GM20000 (cell line): ENCODE measurements at regions not wholly inside any gene's neighbourhood (a gene's known extent, or its start where the extent isn't known, plus 50 kb on each side); places are given as distances from the start of the nearest gene placed in this dataset.

Source experiments
- DNase-seq: peaks from one replicate; pipeline ENCODE4 v3.0.0; 2012; ENCODE audit warnings: low spot score
- TF ChIP-seq, protein P1 (sequence below): IDR thresholded peaks from 2 replicates; pipeline ENCODE4 v1.5.1; 2012; ENCODE audit warnings: mild to moderate bottlenecking, control low read depth; ENCODE audit errors: extremely low read depth, missing control alignments

DNA sequence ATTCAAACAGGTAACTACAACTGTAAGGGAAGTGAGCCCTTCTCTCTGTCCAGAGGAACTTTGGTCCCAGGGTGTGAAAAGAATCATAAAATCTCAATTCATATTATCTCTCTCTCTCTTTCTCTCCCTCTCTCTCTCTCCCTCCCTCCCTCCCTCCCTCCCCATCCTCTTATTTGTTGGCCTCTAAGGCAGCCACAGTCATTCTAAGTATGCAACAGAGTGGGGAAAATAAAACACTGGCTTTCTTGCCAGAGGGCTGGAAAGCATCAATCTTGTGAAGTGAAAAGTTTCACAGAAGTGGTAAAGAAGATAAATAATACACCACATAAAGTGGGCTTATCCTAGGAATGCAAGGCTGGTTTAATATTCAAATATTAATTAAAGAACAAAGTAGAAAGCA lies 95.6 kb upstream of the KCNH7 start:
- DNase-seq: no peak
- TF ChIP-seq, protein P1, sequence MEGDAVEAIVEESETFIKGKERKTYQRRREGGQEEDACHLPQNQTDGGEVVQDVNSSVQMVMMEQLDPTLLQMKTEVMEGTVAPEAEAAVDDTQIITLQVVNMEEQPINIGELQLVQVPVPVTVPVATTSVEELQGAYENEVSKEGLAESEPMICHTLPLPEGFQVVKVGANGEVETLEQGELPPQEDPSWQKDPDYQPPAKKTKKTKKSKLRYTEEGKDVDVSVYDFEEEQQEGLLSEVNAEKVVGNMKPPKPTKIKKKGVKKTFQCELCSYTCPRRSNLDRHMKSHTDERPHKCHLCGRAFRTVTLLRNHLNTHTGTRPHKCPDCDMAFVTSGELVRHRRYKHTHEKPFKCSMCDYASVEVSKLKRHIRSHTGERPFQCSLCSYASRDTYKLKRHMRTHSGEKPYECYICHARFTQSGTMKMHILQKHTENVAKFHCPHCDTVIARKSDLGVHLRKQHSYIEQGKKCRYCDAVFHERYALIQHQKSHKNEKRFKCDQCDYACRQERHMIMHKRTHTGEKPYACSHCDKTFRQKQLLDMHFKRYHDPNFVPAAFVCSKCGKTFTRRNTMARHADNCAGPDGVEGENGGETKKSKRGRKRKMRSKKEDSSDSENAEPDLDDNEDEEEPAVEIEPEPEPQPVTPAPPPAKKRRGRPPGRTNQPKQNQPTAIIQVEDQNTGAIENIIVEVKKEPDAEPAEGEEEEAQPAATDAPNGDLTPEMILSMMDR: no peak

DNA sequence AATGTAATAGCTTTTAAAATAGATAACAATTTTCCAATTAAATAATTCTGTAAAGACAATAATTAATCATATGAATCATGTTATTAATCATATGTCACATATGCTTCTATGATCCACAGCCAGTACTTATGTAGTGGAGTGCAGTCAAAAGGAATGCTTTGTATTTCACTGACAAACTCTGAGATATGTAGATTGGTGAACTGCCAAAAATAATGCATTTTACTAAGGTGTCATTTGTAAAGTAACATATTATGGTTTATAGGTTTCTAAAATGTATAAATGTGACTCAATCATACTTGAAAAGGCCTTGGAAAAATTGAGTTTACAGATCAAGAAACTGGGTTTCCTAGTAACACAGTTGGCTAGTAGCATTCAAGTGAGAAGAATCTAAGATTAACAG lies 93.8 kb upstream of the KCNH7 start:
- TF ChIP-seq, protein P1: no peak
- DNase-seq: no peak

DNA sequence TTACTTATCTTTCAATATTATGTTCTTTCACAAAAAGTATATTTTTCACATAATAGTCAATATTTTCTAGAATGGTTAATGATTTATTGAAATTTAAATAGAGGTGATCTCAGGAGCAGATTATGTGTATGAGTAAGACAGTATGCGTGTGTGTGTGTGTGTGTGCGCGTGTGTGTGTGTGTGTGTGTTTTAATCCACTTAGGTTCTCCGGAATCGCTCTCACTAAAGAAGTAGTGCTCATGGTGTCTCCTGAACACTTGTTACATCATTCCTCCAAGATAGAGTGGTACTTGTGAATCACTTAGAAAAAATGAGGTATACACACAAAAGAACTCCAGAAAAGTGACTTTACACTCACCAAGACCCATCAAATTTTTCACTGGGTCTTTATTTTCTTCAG lies 91.0 kb upstream of the KCNH7 start:
- DNase-seq: no peak
- TF ChIP-seq, protein P1: no peak

DNA sequence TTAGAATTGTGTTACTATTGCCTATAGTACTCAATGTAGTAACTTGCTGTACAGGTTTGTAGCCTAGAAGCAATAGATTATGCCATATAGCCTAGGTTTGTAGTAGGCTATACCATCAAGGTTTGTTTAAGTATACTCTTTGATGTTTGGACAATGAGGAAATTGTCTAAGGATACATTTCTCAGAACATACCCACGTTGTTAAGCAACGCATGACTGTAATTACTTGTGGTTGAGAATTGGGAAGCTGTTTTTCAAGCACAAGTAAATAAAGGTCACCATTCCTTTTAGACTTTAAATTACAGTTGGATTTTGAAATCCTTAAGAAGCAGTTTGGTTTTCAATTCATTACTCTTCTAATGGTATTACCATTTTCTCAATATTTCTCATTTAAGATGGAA lies 89.8 kb upstream of the KCNH7 start:
- no peak for DNase-seq
- TF ChIP-seq, protein P1: no peak

DNA sequence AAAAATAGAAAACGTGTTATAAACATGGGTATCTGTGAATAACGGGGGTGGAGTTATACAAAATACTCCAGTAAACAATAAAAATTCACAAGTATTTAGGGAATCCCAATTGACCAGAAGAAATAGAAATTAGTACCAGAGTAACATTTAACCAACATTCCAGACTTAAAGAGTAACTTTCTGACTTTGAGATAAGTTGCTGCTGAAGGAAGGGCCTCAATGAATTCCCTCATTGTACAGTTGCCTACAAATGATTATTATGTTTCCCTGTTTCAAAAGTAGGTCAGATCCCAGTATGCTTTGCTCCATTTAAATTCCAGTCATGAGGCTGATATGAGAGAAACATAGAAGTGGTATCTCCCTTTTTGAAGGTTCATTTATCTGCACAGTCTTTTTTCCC lies 88.3 kb upstream of the KCNH7 start:
- DNase-seq: no peak
- TF ChIP-seq, protein P1: no peak

DNA sequence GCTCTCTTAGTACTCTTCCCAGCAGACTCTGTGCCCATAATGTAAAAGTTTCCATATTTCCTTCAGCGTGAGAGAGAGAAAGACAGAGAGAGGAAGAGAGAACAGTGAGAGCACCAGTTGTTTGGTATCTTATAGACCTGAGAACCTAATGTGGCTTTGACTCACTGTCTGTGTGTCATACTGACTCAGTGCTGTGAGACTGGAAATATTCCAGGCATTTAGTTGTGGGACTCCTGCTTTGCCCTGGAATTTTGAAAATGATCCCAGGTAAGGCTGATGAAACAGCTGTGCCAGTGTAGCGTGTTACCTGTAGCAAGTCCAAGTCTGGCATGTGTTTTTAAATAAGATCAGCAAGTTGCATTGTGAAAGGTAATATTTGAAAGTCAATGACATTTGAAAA lies 87.9 kb upstream of the KCNH7 start:
- DNase-seq: no peak
- TF ChIP-seq, protein P1: no peak

DNA sequence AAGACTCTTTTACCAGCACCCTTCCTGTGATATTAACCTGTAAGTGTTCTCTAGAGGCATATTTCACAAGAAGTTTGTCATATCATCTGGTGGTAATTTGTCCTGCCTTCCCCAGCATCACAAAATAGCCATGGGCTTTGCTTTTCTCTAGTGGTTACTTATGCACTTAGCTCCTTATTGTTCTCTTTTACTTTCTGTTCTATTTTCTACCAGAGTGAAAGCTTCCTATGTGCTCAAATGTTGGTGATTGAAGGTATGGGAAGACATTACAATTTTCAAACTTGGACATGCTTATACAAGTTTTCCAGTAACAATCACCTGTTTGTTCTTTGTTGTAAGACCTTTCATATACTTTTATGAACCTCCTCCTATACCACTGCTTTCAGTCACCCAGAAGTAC lies 87.0 kb upstream of the KCNH7 start:
- TF ChIP-seq, protein P1: no peak

DNA sequence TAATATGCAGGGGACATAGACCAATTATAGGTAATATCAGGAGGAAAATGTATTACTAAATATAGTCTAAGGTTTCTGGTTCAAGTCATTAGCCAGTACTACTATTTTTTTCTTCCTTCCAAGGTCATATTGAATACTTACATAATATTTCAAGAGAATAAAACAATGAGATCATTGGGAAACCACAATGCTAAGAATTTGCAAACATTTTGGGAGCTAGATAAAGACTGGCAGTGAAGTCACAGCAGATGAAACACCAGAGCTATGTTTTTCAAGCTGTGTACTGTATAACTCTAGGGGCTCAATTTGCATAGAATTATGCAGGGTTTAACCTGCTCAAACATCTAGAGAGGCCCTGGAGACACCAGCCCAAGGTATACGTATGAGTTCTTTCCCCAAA lies 80.5 kb upstream of the KCNH7 start:
- TF ChIP-seq, protein P1: no peak
- no peak for DNase-seq

More for the DNA sequence above, 87.0 kb upstream of the KCNH7 start:
- DNase-seq: no peak
